ENCODE measurements at regions not wholly inside any gene's neighbourhood (a gene's known extent, or its start where the extent isn't known, plus 50 kb on each side); places are given as distances from the start of the nearest gene placed in this dataset.

DNA sequence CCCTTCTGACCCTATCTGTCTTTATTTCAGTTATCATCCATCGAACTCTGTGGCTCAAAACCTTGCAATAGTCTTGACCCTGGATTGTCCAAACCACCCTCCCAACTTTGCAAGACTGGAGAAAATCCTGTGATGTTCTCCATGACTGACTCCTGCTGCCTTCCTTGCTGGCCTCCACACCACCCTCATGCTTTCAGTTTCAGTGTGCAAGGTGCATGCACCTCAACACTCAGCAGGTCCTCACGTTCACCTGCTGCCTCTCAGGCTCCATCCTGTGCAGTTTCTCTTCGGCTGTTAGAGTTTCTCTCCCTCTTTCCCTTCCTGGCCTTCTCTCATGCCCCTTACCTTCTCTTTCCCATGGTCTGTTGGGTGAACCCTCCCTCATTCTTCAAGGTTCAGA is 59.4 kb upstream of the ASIC2 start:
- no peaks in the 10 kb centered on the region for H3K36me3 Mint-ChIP-seq (ENCODE audit: low read depth)
- H3K4me1 Mint-ChIP-seq = no peaks in the 10 kb centered on the region
- no peak for DNase-seq
- H3K27ac Mint-ChIP-seq = no peak overlapping the region
- H3K9me3 Mint-ChIP-seq = no peaks in the 10 kb centered on the region
- intact Hi-C loops (cut with micrococcal nuclease) = no loop called here
- no peak overlapping the region for H3K4me3 Mint-ChIP-seq
- H3K27me3 Mint-ChIP-seq = peaks cover 3% of the 10 kb centered on the region

DNA sequence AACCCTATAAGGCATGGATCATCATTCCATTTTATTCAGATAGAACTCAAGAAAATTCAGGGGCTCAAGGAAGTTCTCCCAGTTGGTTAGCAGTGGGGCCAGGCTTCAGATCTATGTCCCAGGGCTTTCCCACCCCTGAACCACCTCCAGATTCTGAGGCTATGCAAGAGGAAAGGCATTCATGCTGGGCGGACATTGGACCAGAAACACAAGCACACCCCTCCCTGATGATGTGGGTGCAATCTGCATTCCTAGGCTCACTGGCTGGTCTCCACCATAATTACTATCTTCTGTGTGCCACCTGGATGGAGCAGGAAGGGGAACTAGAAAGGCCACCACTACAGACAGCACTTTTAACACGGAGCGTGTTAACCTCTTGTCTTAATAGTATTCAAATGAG is 63.2 kb upstream of the ASIC2 start:
- no peaks in the 10 kb centered on the region for H3K4me1 Mint-ChIP-seq
- no peak overlapping the region for H3K4me3 Mint-ChIP-seq
- peaks cover 3% of the 10 kb centered on the region for H3K27me3 Mint-ChIP-seq
- H3K36me3 Mint-ChIP-seq (ENCODE audit: low read depth) = no peaks in the 10 kb centered on the region
- intact Hi-C loops (cut with micrococcal nuclease) = no loop called here
- no peaks in the 10 kb centered on the region for H3K9me3 Mint-ChIP-seq
- no peak for DNase-seq
- no peak overlapping the region for H3K27ac Mint-ChIP-seq

DNA sequence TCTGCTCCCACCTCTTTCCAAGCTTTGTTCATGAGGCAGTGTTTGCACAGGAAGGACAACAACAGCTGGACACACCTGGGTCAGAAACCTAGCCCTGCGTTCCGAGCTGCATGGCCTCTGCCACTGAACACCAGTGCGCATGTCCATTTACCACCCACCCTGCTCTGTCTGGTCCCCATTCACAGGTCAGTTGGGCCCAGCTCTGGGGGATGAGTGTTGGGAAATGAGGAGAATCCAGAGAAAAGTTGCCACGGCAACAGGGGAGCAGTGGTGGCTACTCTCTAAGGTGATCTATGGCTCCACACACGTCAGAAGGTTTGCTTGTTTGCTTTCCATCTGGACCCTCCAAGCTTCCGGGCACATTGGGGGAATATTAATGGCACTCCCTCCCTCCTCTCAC is 70.4 kb upstream of the ASIC2 start:
- no peak overlapping the region for H3K27ac Mint-ChIP-seq
- no peaks in the 10 kb centered on the region for H3K27me3 Mint-ChIP-seq
- H3K9me3 Mint-ChIP-seq = no peaks in the 10 kb centered on the region
- intact Hi-C loops (cut with micrococcal nuclease) = no loop called here
- no peaks in the 10 kb centered on the region for H3K36me3 Mint-ChIP-seq (ENCODE audit: low read depth)
- H3K4me1 Mint-ChIP-seq = no peaks in the 10 kb centered on the region
- H3K4me3 Mint-ChIP-seq = no peak overlapping the region
- no peak for DNase-seq

GRCh38 chr17:33366960-33367359 is 73.9 kb upstream of the ASIC2 start:
- DNase-seq = no peak
- Mint-ChIP-seq H3K27ac (no peak overlapping the region), H3K27me3 (no peaks in the 10 kb centered on the region), H3K36me3 (ENCODE audit: low read depth) (no peaks in the 10 kb centered on the region), H3K4me3 (no peak overlapping the region), H3K4me1 (no peaks in the 10 kb centered on the region), H3K9me3 (no peaks in the 10 kb centered on the region)
- intact Hi-C loops (cut with micrococcal nuclease) = no loop called here

DNA sequence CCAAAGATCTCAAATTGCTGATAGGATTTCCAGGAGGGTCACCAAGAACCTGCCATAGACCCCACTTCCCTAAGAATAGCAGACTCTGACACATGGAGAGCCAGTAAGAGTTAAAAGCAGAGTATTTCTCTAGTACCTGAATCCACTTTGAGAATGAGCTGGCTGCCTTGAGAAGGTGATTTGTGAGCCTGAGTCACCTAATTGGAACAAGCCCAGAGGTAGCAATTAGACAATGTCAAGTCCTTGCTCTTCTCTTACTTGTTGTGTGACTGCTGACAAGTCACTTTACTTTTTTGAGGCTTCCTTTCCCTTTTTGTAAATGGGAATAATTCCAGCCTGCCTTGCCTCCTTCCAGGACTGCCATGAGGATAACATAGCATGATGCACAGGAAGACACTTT is 76.1 kb upstream of the ASIC2 start:
- Mint-ChIP-seq H3K9me3 (no peaks in the 10 kb centered on the region), H3K36me3 (ENCODE audit: low read depth) (no peaks in the 10 kb centered on the region), H3K27me3 (no peaks in the 10 kb centered on the region), H3K4me3 (no peak overlapping the region), H3K27ac (no peak overlapping the region), H3K4me1 (no peaks in the 10 kb centered on the region)
- no peak for DNase-seq
- intact Hi-C loops (cut with micrococcal nuclease) = no loop called here

- Mint-ChIP-seq H3K27ac (no peak overlapping the region), H3K4me1 (no peaks in the 10 kb centered on the region), H3K9me3 (no peaks in the 10 kb centered on the region), H3K4me3 (no peak overlapping the region), H3K36me3 (ENCODE audit: low read depth) (no peaks in the 10 kb centered on the region), H3K27me3 (no peaks in the 10 kb centered on the region)
- intact Hi-C loops (cut with micrococcal nuclease) = no loop called here
- no peak for DNase-seq
These were observed 76.8 kb upstream of the ASIC2 start for GRCh38 chr17:33369876-33370275.

GRCh38 chr17:33370401-33370800 is 77.3 kb upstream of the ASIC2 start:
- no peaks in the 10 kb centered on the region for H3K36me3 Mint-ChIP-seq (ENCODE audit: low read depth)
- no peaks in the 10 kb centered on the region for H3K9me3 Mint-ChIP-seq
- no peaks in the 10 kb centered on the region for H3K4me1 Mint-ChIP-seq
- intact Hi-C loops (cut with micrococcal nuclease) = no loop called here
- H3K27me3 Mint-ChIP-seq = no peaks in the 10 kb centered on the region
- H3K27ac Mint-ChIP-seq = no peak overlapping the region
- H3K4me3 Mint-ChIP-seq = no peak overlapping the region
- no peak for DNase-seq

- Mint-ChIP-seq H3K27me3 (no peaks in the 10 kb centered on the region), H3K4me1 (no peaks in the 10 kb centered on the region), H3K36me3 (ENCODE audit: low read depth) (no peaks in the 10 kb centered on the region), H3K4me3 (no peak overlapping the region), H3K9me3 (no peaks in the 10 kb centered on the region), H3K27ac (no peak overlapping the region)
- DNase-seq = no peak
- intact Hi-C loops (cut with micrococcal nuclease) = no loop called here
These were observed 78.3 kb upstream of the ASIC2 start for GRCh38 chr17:33371377-33371776.

DNA sequence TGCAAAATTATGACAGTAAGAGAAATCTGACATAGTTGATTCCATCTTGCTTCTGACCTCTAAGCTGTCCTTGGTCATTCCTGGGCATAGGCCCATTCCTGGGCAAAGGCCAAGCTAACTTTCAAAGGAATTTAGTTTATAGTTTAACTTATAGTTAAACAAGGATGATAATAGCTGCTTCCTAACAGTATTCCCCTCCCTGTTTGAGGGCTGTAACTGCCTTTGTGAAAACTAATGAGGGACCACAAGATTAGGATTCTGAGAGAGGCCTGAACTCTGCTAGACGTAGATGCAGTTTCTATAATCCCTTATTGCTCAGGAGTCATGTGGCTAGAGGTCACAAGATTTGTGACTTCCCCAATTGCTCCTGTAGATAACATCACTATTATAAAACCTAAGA is 80.2 kb upstream of the ASIC2 start:
- Mint-ChIP-seq H3K36me3 (ENCODE audit: low read depth) (no peaks in the 10 kb centered on the region), H3K27me3 (peaks cover 3% of the 10 kb centered on the region), H3K4me1 (no peaks in the 10 kb centered on the region), H3K4me3 (no peak overlapping the region), H3K27ac (no peak overlapping the region), H3K9me3 (no peaks in the 10 kb centered on the region)
- no peak for DNase-seq
- intact Hi-C loops (cut with micrococcal nuclease) = no loop called here

DNA sequence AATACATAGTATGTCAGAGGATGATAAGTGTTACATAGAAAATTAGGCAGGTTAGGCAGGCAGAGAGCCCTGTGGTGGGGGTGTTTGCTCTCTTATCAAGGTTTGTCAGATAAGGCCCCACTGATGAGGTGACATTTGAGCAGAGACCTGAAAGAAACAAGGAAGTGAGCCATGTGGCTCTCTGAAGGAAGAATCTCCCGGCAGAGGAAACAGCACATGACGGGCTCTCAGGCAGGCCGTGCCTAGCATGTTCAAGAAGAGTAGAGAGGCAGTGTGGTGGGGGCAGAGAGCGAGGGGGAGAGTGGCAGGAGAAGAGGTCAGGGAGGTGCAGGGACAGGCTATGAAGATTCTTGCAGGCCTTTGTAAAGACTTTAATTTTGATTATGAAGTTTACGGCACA is 82.0 kb upstream of the ASIC2 start:
- H3K36me3 Mint-ChIP-seq (ENCODE audit: low read depth) = no peaks in the 10 kb centered on the region
- no peak overlapping the region for H3K27ac Mint-ChIP-seq
- H3K9me3 Mint-ChIP-seq = no peaks in the 10 kb centered on the region
- no peaks in the 10 kb centered on the region for H3K4me1 Mint-ChIP-seq
- intact Hi-C loops (cut with micrococcal nuclease) = no loop called here
- peaks cover 3% of the 10 kb centered on the region for H3K27me3 Mint-ChIP-seq
- H3K4me3 Mint-ChIP-seq = no peak overlapping the region
- DNase-seq = no peak

- peaks cover 3% of the 10 kb centered on the region for H3K27me3 Mint-ChIP-seq
- DNase-seq = no peak
- no peaks in the 10 kb centered on the region for H3K36me3 Mint-ChIP-seq (ENCODE audit: low read depth)
- intact Hi-C loops (cut with micrococcal nuclease) = no loop called here
- H3K4me1 Mint-ChIP-seq = no peaks in the 10 kb centered on the region
- no peak overlapping the region for H3K27ac Mint-ChIP-seq
- no peaks in the 10 kb centered on the region for H3K9me3 Mint-ChIP-seq
- no peak overlapping the region for H3K4me3 Mint-ChIP-seq
These were observed 82.7 kb upstream of the ASIC2 start for GRCh38 chr17:33375783-33376182.

GRCh38 chr17:33377837-33378595 is 84.9 kb upstream of the ASIC2 start:
- intact Hi-C loops (cut with micrococcal nuclease) = no loop called here
- Mint-ChIP-seq H3K4me3 (no peak overlapping the region), H3K4me1 (no peaks in the 10 kb centered on the region), H3K36me3 (ENCODE audit: low read depth) (no peaks in the 10 kb centered on the region), H3K9me3 (no peaks in the 10 kb centered on the region), H3K27ac (no peak overlapping the region), H3K27me3 (peaks cover 3% of the 10 kb centered on the region)
- no peak for DNase-seq

DNA sequence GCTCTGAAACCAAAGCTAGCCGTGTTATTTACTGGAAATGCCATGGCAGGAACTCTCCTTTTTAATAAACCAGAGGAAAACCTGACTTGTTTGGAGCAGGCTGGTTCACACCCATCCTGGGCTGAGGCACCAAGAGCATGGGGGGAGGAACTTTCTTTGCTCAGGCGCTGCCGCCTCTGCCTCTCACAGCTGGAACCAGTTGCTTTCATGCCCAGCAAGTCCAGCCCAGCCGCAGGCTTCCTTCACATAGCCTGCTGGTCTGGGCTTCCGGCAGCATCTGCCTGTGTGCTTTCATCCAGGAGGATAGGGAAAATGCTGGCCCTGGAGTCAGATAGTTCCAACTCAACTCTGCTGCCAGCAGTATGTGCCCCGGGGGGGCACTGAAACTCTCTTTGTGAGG is 88.1 kb upstream of the ASIC2 start:
- DNase-seq = no peak
- Mint-ChIP-seq H3K9me3 (no peaks in the 10 kb centered on the region), H3K27ac (no peak overlapping the region), H3K4me1 (no peaks in the 10 kb centered on the region), H3K36me3 (ENCODE audit: low read depth) (no peaks in the 10 kb centered on the region), H3K4me3 (no peak overlapping the region), H3K27me3 (peaks cover 3% of the 10 kb centered on the region)
- intact Hi-C loops (cut with micrococcal nuclease) = no loop called here

GRCh38 chr17:33383488-33384023 is 90.5 kb upstream of the ASIC2 start:
- no peaks in the 10 kb centered on the region for H3K4me1 Mint-ChIP-seq
- no peak for DNase-seq
- no peak overlapping the region for H3K4me3 Mint-ChIP-seq
- no peaks in the 10 kb centered on the region for H3K9me3 Mint-ChIP-seq
- H3K27me3 Mint-ChIP-seq = no peaks in the 10 kb centered on the region
- intact Hi-C loops (cut with micrococcal nuclease) = no loop called here
- no peaks in the 10 kb centered on the region for H3K36me3 Mint-ChIP-seq (ENCODE audit: low read depth)
- no peak overlapping the region for H3K27ac Mint-ChIP-seq

GRCh38 chr17:33385133-33385532 is 92.0 kb upstream of the ASIC2 start:
- no peak for DNase-seq
- Mint-ChIP-seq H3K27ac (no peak overlapping the region), H3K4me1 (no peaks in the 10 kb centered on the region), H3K9me3 (no peaks in the 10 kb centered on the region), H3K36me3 (ENCODE audit: low read depth) (no peaks in the 10 kb centered on the region), H3K27me3 (no peaks in the 10 kb centered on the region), H3K4me3 (no peak overlapping the region)
- intact Hi-C loops (cut with micrococcal nuclease) = no loop called here

Data from activated CD4-positive, alpha-beta T cell treated with anti-CD3 and anti-CD28 coated beads, Interleukin-2, amount 10 ng/mL, durations not matched to agents 24 days and 14 days (primary cell).